ENCODE measurements at regions not wholly inside any gene's neighbourhood (a gene's known extent, or its start where the extent isn't known, plus 50 kb on each side); places are given as distances from the start of the nearest gene placed in this dataset.

GRCh38 chr13:20331419-20331818 is 99.3 kb upstream of the GJB6 start:
- TF ChIP-seq ARNT (IDR thresholded peaks at IDR 0.05): no peak
- no peak for TF ChIP-seq LEF1 (IDR thresholded peaks at IDR 0.05; ENCODE audit: borderline replicate concordance)
- TF ChIP-seq FOXM1 (IDR thresholded peaks at IDR 0.05; ENCODE audit: borderline replicate concordance): no peak
- TF ChIP-seq BHLHE40 (IDR thresholded peaks at IDR 0.05; ENCODE audit: borderline replicate concordance): no peak
- no peak for TF ChIP-seq FOXA1 (IDR thresholded peaks at IDR 0.05)
- TF ChIP-seq NFRKB (IDR thresholded peaks at IDR 0.05): no peak
- TF ChIP-seq SP1 (IDR thresholded peaks at IDR 0.05): no peak
- TF ChIP-seq SUZ12 (IDR thresholded peaks at IDR 0.05): no peak
- no peak for TF ChIP-seq TARDBP (IDR thresholded peaks at IDR 0.05)
- TF ChIP-seq ELF4 (IDR thresholded peaks at IDR 0.05): no peak
- TF ChIP-seq ZNF384 (IDR thresholded peaks at IDR 0.05): no peak
- TF ChIP-seq HDGF (IDR thresholded peaks at IDR 0.05; ENCODE audit: borderline replicate concordance): no peak
- no peak for TF ChIP-seq FOXK2 (IDR thresholded peaks at IDR 0.05)
- no peak for TF ChIP-seq L3MBTL2 (conservative IDR thresholded peaks at IDR 0.05)
